Skeletal muscle satellite cell (primary cell): ENCODE measurements at regions not wholly inside any gene's neighbourhood (a gene's known extent, or its start where the extent isn't known, plus 50 kb on each side); places are given as distances from the start of the nearest gene placed in this dataset.
"Not testable (repeated sequence)": the region's sequence is repeated elsewhere in the genome, so short reads cannot be mapped to it uniquely, and the experiment has no call there.

Experiments
- H3K27me3 ChIP-seq: 2 replicates; pipeline ENCODE4 v1.7.0; 2013; ENCODE audit warnings: low read length; ENCODE audit not compliant: control insufficient read depth, insufficient read depth
- H3K36me3 ChIP-seq: 2 replicates; pipeline ENCODE4 v1.7.0; 2013; ENCODE audit warnings: mild to moderate bottlenecking, control low read depth, low read length; ENCODE audit not compliant: insufficient read depth
- H3K4me1 ChIP-seq: 2 replicates; pipeline ENCODE4 v1.7.0; 2013; ENCODE audit warnings: low read length; ENCODE audit not compliant: control insufficient read depth, insufficient read depth
- H3K4me2 ChIP-seq: 2 replicates; pipeline ENCODE4 v1.7.0; 2013; ENCODE audit warnings: mild to moderate bottlenecking, low read length
- H3K4me3 ChIP-seq: 2 replicates; pipeline ENCODE4 v1.7.0; 2013; ENCODE audit warnings: low read length
- H3K9ac ChIP-seq: 2 replicates; pipeline ENCODE4 v1.7.0; 2013; ENCODE audit warnings: mild to moderate bottlenecking, low read depth, low read length, moderate library complexity
- H3K9me3 ChIP-seq: replicated peaks from 2 replicates; pipeline ENCODE4 v1.7.0; 2013; ENCODE audit warnings: mild to moderate bottlenecking, control low read depth, low read length

DNA sequence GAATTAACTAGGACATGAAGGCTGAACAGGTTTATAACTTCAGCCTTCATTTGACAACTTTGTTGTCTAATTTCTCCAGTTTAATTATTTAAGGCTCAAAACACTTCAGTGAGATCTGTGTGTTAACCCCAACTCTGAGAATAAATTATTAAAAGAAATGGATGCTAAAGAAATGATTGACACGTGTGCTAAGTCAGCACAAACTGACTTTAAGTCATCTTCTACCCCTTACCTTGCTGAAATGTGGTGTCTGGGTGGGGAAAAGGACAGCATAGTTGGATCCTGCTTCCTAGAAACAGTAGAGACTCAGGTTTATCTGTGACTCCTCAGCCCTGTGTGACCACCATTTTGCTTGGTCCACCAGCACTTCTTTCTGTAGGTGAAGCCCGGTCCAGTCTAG, 324.8 kb upstream of the NPSR1 start:
- H3K9ac ChIP-seq, result no peak overlapping the region
- H3K4me1 ChIP-seq, result no peaks in the 10 kb centered on the region
- no peak overlapping the region for H3K4me3 ChIP-seq
- no peak overlapping the region for H3K4me2 ChIP-seq
- no peaks in the 10 kb centered on the region for H3K9me3 ChIP-seq
- no peaks in the 10 kb centered on the region for H3K36me3 ChIP-seq
- H3K27me3 ChIP-seq, result peaks cover 8% of the 10 kb centered on the region

GRCh38 chr7:34333925-34334324, 324.1 kb upstream of the NPSR1 start:
- Histone ChIP-seq H3K4me3 (no peak overlapping the region), H3K27me3 (peaks cover under 1% of the 10 kb centered on the region), H3K4me1 (no peaks in the 10 kb centered on the region), H3K9ac (no peak overlapping the region), H3K4me2 (no peak overlapping the region), H3K9me3 (no peaks in the 10 kb centered on the region), H3K36me3 (no peaks in the 10 kb centered on the region)

GRCh38 chr7:34337163-34337562, 320.9 kb upstream of the NPSR1 start:
- no peaks in the 10 kb centered on the region for H3K27me3 ChIP-seq
- H3K4me1 ChIP-seq, result no peaks in the 10 kb centered on the region
- no peaks in the 10 kb centered on the region for H3K36me3 ChIP-seq
- H3K9me3 ChIP-seq, result no peaks in the 10 kb centered on the region
- H3K9ac ChIP-seq, result no peak overlapping the region
- H3K4me2 ChIP-seq, result no peak overlapping the region
- no peak overlapping the region for H3K4me3 ChIP-seq

GRCh38 chr7:34338961-34339526, 319.0 kb upstream of the NPSR1 start:
- H3K27me3 ChIP-seq, result no peaks in the 10 kb centered on the region
- H3K9me3 ChIP-seq, result no peaks in the 10 kb centered on the region
- H3K9ac ChIP-seq, result no peak overlapping the region
- no peak overlapping the region for H3K4me3 ChIP-seq
- no peak overlapping the region for H3K4me2 ChIP-seq
- H3K36me3 ChIP-seq, result no peaks in the 10 kb centered on the region
- H3K4me1 ChIP-seq, result no peaks in the 10 kb centered on the region

DNA sequence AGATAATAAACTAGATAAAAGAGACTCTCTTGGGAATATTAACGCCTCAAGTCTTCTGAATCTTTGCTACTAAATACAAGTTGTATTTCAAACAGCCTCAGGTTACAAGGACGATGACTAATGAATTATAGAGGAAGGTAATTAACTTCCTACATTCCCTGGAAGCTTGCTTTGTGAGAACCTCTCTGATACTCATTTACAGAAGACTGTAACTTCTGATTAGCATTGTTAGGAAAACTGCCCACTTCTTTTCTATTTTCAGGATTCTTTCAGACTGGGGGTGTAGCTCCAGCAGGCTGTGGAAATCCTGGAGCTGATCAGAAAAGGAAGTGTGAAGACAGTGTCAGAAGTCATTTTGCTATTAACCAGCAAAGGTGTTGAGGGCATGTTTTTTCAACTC, 316.7 kb upstream of the NPSR1 start:
- Histone ChIP-seq H3K4me3 (no peak overlapping the region), H3K36me3 (no peaks in the 10 kb centered on the region), H3K27me3 (no peaks in the 10 kb centered on the region)

DNA sequence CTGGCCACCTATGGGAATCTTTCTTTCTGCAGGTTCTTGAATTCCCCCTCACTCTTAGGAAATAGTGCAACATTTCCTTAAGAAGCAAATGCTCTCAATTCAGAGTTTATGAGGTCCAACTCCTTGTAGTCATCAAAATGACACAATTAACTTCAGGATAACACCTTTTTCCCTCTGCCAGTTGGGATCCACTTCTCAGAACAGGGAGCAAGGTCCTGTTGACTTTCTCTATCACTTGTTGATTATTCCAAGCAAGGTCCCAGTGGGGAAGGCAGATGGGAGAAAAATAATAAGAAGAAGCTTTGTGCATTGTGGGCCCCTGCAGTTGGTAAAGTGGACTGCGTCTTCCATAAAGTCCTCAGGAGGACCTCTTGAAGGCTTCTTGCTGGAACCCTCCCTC, 315.6 kb upstream of the NPSR1 start:
- no peaks in the 10 kb centered on the region for H3K27me3 ChIP-seq

More for the DNA sequence above, 316.7 kb upstream of the NPSR1 start:
- Histone ChIP-seq H3K9me3 (no peaks in the 10 kb centered on the region), H3K4me2 (no peak overlapping the region), H3K9ac (no peak overlapping the region), H3K4me1 (no peaks in the 10 kb centered on the region)

DNA sequence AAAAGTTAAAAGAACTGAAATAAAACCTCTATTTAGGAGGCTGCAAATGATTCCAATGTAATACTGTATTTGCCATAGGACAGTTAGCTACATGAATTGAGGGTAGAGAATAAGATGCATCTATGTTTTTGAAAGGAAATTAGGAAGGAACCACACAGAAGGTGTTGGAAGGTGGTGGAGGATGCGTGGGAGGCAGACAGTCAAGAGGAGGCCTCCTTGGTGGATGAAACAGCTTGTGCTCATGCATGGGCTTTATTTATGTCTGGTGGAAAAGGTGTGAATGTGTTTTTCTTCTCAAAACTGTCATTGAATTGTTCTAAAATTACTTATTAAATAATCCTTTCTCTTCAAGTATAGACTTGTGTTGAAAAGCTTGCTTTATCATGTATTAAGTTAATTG, 314.4 kb upstream of the NPSR1 start:
- Histone ChIP-seq H3K4me2 (no peak overlapping the region), H3K9ac (no peak overlapping the region), H3K9me3 (no peaks in the 10 kb centered on the region)

More for the DNA sequence above, 315.6 kb upstream of the NPSR1 start:
- Histone ChIP-seq H3K9ac (no peak overlapping the region), H3K4me2 (no peak overlapping the region), H3K36me3 (no peaks in the 10 kb centered on the region), H3K9me3 (no peaks in the 10 kb centered on the region), H3K4me1 (no peaks in the 10 kb centered on the region), H3K4me3 (no peak overlapping the region)

GRCh38 chr7:34354011-34354410, 304.0 kb upstream of the NPSR1 start:
- H3K4me3 ChIP-seq, result no peak overlapping the region
- H3K36me3 ChIP-seq, result no peaks in the 10 kb centered on the region
- H3K9me3 ChIP-seq, result no peaks in the 10 kb centered on the region
- no peaks in the 10 kb centered on the region for H3K4me1 ChIP-seq
- H3K9ac ChIP-seq, result no peak overlapping the region
- no peaks in the 10 kb centered on the region for H3K27me3 ChIP-seq
- H3K4me2 ChIP-seq, result no peak overlapping the region

More for the DNA sequence above, 314.4 kb upstream of the NPSR1 start:
- H3K4me1 ChIP-seq, result no peaks in the 10 kb centered on the region
- H3K4me3 ChIP-seq, result no peak overlapping the region
- H3K27me3 ChIP-seq, result no peaks in the 10 kb centered on the region
- no peaks in the 10 kb centered on the region for H3K36me3 ChIP-seq

GRCh38 chr7:34354899-34355298, 303.1 kb upstream of the NPSR1 start:
- no peaks in the 10 kb centered on the region for H3K36me3 ChIP-seq
- no peaks in the 10 kb centered on the region for H3K9me3 ChIP-seq
- H3K4me1 ChIP-seq, result no peaks in the 10 kb centered on the region
- H3K4me3 ChIP-seq, result no peak overlapping the region
- H3K27me3 ChIP-seq, result no peaks in the 10 kb centered on the region
- H3K4me2 ChIP-seq, result no peak overlapping the region
- no peak overlapping the region for H3K9ac ChIP-seq

DNA sequence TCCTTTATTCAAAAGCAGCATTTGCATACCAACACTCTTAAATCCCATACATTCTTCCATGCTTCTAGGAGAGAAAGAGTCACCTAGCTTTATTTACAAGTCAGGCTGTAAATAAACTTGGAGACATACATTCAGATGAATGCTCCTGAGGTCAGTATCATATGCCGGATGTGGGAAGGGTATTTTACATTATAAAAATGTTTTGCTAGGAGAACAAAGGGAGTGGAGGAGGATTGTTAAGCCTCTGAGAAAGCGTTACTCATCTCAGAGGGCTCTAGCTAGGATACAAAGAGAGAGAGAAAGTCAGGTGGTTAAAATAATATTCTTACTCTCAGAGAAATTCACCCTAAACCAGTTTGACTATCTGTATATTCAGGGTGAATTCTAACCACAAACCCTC, 300.9 kb upstream of the NPSR1 start:
- Histone ChIP-seq H3K4me3 (no peak overlapping the region), H3K27me3 (no peaks in the 10 kb centered on the region), H3K9me3 (no peaks in the 10 kb centered on the region), H3K4me2 (no peak overlapping the region), H3K9ac (no peak overlapping the region), H3K36me3 (no peaks in the 10 kb centered on the region), H3K4me1 (no peaks in the 10 kb centered on the region)

DNA sequence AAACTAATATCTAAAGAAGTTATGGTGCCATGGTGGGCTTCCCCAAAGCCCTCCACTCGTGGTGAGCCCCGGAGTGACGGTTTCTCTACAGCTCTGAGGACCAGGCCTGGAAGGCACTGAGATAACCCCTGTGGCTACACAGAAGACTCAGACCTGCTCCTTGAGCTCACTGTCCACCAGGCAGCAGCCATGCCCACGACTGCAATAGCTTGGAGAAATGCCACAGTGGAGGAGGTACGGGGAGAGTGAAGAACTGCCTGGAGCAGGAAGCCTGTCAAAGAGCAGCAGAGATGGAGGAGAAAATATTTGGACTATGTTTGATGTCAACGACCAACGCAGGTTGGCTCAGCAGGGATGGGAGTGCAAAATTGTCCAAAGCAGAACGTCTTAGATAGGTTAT, 300.1 kb upstream of the NPSR1 start:
- Histone ChIP-seq H3K9me3 (no peaks in the 10 kb centered on the region), H3K27me3 (no peaks in the 10 kb centered on the region), H3K9ac (no peak overlapping the region), H3K36me3 (no peaks in the 10 kb centered on the region), H3K4me2 (no peak overlapping the region), H3K4me3 (no peak overlapping the region), H3K4me1 (no peaks in the 10 kb centered on the region)

DNA sequence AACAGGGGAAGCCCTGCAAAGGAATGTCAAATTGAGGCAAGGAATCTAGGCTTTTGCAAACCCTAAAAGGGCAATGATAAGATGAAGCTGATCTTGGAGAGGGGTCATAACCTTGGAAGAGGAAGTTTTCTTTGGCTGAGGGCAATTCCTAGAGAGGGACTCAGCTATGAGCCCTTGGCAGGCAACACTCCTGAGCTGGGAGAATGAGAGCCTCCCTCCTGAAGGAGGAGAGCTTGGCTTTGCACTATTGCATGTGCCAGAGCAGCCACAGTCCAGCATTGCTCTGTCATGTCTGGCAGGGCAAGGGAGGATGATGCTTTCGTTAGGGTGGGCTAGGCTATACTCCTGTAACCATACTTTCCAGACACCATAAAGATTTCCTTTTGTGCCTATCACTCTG, 299.4 kb upstream of the NPSR1 start:
- H3K36me3 ChIP-seq, H3K4me3 ChIP-seq, H3K27me3 ChIP-seq, H3K4me2 ChIP-seq, H3K4me1 ChIP-seq, H3K9ac ChIP-seq, H3K9me3 ChIP-seq: not testable (repeated sequence)
